Fibroblast of lung (primary cell): ENCODE measurements at regions not wholly inside any gene's neighbourhood (a gene's known extent, or its start where the extent isn't known, plus 50 kb on each side); places are given as distances from the start of the nearest gene placed in this dataset.

Experiments used
- DNase-seq, 2 donors: peaks; one replicate each; pipeline versions ENCODE4 v3.0.0 to v3.0.0-alpha.2; 2010; ENCODE audit warnings: low read depth in 2 of 2
- H2AFZ ChIP-seq: 2 replicates; pipeline ENCODE4 v1.5.1; 2012; ENCODE audit warnings: low read length, control low read depth, inconsistent platforms
- H3K27ac ChIP-seq: 2 replicates; pipeline ENCODE4 v1.5.1; 2011; ENCODE audit warnings: low read length, control low read depth; ENCODE audit not compliant: insufficient read depth
- H3K27me3 ChIP-seq: 2 replicates; pipeline ENCODE4 v1.5.1; 2011; ENCODE audit warnings: mild to moderate bottlenecking, low read length; ENCODE audit not compliant: control insufficient read depth, insufficient read depth
- H3K36me3 ChIP-seq: 2 replicates; pipeline ENCODE4 v1.5.1; 2011; ENCODE audit warnings: low read length; ENCODE audit not compliant: control insufficient read depth, insufficient read depth
- H3K4me1 ChIP-seq: 2 replicates; pipeline ENCODE4 v1.5.1; 2011; ENCODE audit warnings: low read length; ENCODE audit not compliant: control insufficient read depth, insufficient read depth; ENCODE audit errors: extremely low read depth
- H3K4me2 ChIP-seq: 2 replicates; pipeline ENCODE4 v1.5.1; 2011; ENCODE audit warnings: low read length, control low read depth; ENCODE audit not compliant: insufficient read depth; ENCODE audit errors: extremely low read depth
- H3K4me3 ChIP-seq, 4 experiments: fragments of 200-600 bp in 1 of 4; sonication (generic) in 1 of 4; replicated peaks in 1 of 4; 2 replicates each; pipeline ENCODE4 v1.5.1; 2011 to 2016; ENCODE audit warnings: low read length in 4 of 4, low read depth in 3 of 4, mild to moderate bottlenecking in 3 of 4, control low read depth in 2 of 4, inconsistent platforms in 1 of 4, mixed read lengths in 1 of 4; ENCODE audit not compliant: insufficient read depth in 1 of 4; ENCODE audit errors: control extremely low read depth in 1 of 4
- H3K79me2 ChIP-seq: 2 replicates; pipeline ENCODE4 v1.5.1; 2012; ENCODE audit warnings: mild to moderate bottlenecking, low read length, inconsistent platforms; ENCODE audit not compliant: control insufficient read depth, insufficient read depth
- H3K9ac ChIP-seq: 2 replicates; pipeline ENCODE4 v1.5.1; 2011; ENCODE audit warnings: mild to moderate bottlenecking, low read length, control low read depth; ENCODE audit not compliant: insufficient read depth
- H3K9me3 ChIP-seq: 2 replicates; pipeline ENCODE4 v1.5.1; 2012; ENCODE audit warnings: low read depth, low read length; ENCODE audit not compliant: control insufficient read depth, insufficient read depth
- H4K20me1 ChIP-seq: 2 replicates; pipeline ENCODE4 v1.5.1; 2011; ENCODE audit warnings: low read length; ENCODE audit not compliant: control insufficient read depth, insufficient read depth; ENCODE audit errors: extremely low read depth
- CTCF ChIP-seq, 2 donors: IDR thresholded peaks in 1 of 2; conservative IDR thresholded peaks in 1 of 2; 1 replicate in 1 of 2; 2 replicates in 1 of 2; pipeline ENCODE4 v1.5.1; 2011 to 2012; ENCODE audit warnings: low read length in 2 of 2, control low read depth in 1 of 2, inconsistent platforms in 1 of 2, low read depth in 1 of 2, mild to moderate bottlenecking in 1 of 2
- EZH2 ChIP-seq: IDR thresholded peaks from 2 replicates; pipeline ENCODE4 v1.5.1; 2012; ENCODE audit warnings: low read length, control low read depth, mild to moderate bottlenecking; ENCODE audit errors: missing control alignments

GRCh38 chr10:4535521-4535920 is 290.5 kb upstream of the AKR1E2 start:
- Histone ChIP-seq H3K79me2 (no peaks in the 10 kb centered on the region), H3K4me1 (no peaks in the 10 kb centered on the region), H3K9me3 (no peaks in the 10 kb centered on the region), H3K4me3 (no peak overlapping the region), H3K27me3 (no peaks in the 10 kb centered on the region), H2AFZ (no peak overlapping the region), H3K36me3 (no peaks in the 10 kb centered on the region), H3K4me2 (no peak overlapping the region), H3K27ac (no peak overlapping the region), H3K9ac (no peak overlapping the region), H4K20me1 (no peaks in the 10 kb centered on the region)
- peak in 1 of 2 donors; percentile 54 for DNase-seq
- no peak for TF ChIP-seq CTCF (conservative IDR thresholded peaks at IDR 0.05 in 1 of 2, IDR thresholded peaks at IDR 0.05 in 1 of 2; ENCODE audit: low read depth in 1 of 2, low read length in 2 of 2)
- no peak for TF ChIP-seq EZH2

GRCh38 chr10:4533621-4534020 is 292.4 kb upstream of the AKR1E2 start:
- DNase-seq = peak in 1 of 2 donors; percentile 60
- Histone ChIP-seq H3K4me3 (no peak overlapping the region), H3K9me3 (no peaks in the 10 kb centered on the region), H3K27ac (no peak overlapping the region), H3K4me2 (no peak overlapping the region), H2AFZ (no peak overlapping the region), H3K36me3 (no peaks in the 10 kb centered on the region), H3K9ac (no peak overlapping the region), H3K4me1 (no peaks in the 10 kb centered on the region), H3K79me2 (no peaks in the 10 kb centered on the region), H4K20me1 (no peaks in the 10 kb centered on the region), H3K27me3 (no peaks in the 10 kb centered on the region)
- TF ChIP-seq EZH2 = no peak
- no peak for TF ChIP-seq CTCF (conservative IDR thresholded peaks at IDR 0.05 in 1 of 2, IDR thresholded peaks at IDR 0.05 in 1 of 2; ENCODE audit: low read depth in 1 of 2, low read length in 2 of 2)

- Histone ChIP-seq H3K4me1 (no peaks in the 10 kb centered on the region), H3K4me3 (no peak overlapping the region), H3K9me3 (no peaks in the 10 kb centered on the region), H3K79me2 (no peaks in the 10 kb centered on the region), H3K4me2 (peak overlapping the region; percentile 65), H2AFZ (no peak overlapping the region), H3K27me3 (no peaks in the 10 kb centered on the region), H3K27ac (peak overlapping the region; percentile 65), H3K36me3 (no peaks in the 10 kb centered on the region), H4K20me1 (no peaks in the 10 kb centered on the region), H3K9ac (no peak overlapping the region)
- TF ChIP-seq EZH2 (no peak), CTCF (conservative IDR thresholded peaks at IDR 0.05 in 1 of 2, IDR thresholded peaks at IDR 0.05 in 1 of 2; ENCODE audit: low read depth in 1 of 2, low read length in 2 of 2) (no peak)
- peak in 1 of 2 donors; percentile 82 for DNase-seq
Measured at GRCh38 chr10:4532976-4533375, 293.0 kb upstream of the AKR1E2 start.
